ENCODE measurements at regions not wholly inside any gene's neighbourhood (a gene's known extent, or its start where the extent isn't known, plus 50 kb on each side); places are given as distances from the start of the nearest gene placed in this dataset.

DNA sequence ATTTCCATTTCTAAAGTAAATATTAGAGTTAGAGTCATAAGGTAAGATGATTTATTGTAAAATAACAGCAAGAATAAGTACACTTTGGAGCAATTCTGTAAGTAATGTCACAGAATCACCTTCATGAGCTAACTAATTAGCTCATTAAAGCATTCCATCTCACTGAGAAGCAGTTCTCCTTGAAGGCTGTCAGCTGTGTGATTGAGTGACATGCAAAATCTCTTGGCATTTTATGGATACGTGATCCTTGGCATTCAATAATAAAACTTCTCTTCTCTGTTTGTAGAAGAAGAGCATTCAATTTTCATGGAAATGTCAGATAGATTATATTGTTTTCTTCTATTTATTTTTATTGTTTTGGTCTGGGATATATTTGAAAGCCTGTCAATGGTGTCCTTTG, 1389.3 kb downstream of the GATA3 start:
- TF ChIP-seq POLR2A (IDR thresholded peaks at IDR 0.05; ENCODE audit: low read depth, low read length), result no peak
- TF ChIP-seq POLR2AphosphoS5 (IDR thresholded peaks at IDR 0.05; ENCODE audit: low read depth, low read length), result no peak
- no peak for TF ChIP-seq TAF1 (IDR thresholded peaks at IDR 0.05; ENCODE audit: borderline replicate concordance, low read depth, low read length)
